Dermis microvascular lymphatic vessel endothelial cell (primary cell): ENCODE measurements at regions not wholly inside any gene's neighbourhood (a gene's known extent, or its start where the extent isn't known, plus 50 kb on each side); places are given as distances from the start of the nearest gene placed in this dataset.

Experiments
- DNase-seq, 2 donors: peaks; one replicate each; pipeline versions ENCODE4 v3.0.0 to v3.0.0-alpha.2; 2010; ENCODE audit warnings: low read depth in 2 of 2

GRCh38 chr19:5218255-5218855 lies 122.3 kb downstream of the PTPRS start:
- no peak for DNase-seq

- DNase-seq: no peak
These were observed 123.4 kb downstream of the PTPRS start for GRCh38 chr19:5217171-5217570.

GRCh38 chr19:5216141-5216847 lies 124.3 kb downstream of the PTPRS start:
- no peak for DNase-seq

GRCh38 chr19:5215431-5215830 lies 125.2 kb downstream of the PTPRS start:
- no peak for DNase-seq

GRCh38 chr19:5214902-5215301 lies 125.7 kb downstream of the PTPRS start:
- DNase-seq: no peak

GRCh38 chr19:5214371-5214770 lies 126.2 kb downstream of the PTPRS start:
- no peak for DNase-seq

GRCh38 chr19:5213667-5214066 lies 126.9 kb downstream of the PTPRS start:
- no peak for DNase-seq

- no peak for DNase-seq
These were observed 128.5 kb downstream of the PTPRS start for GRCh38 chr19:5212101-5212500.

- DNase-seq: no peak
These were observed 129.3 kb downstream of the PTPRS start for GRCh38 chr19:5211217-5211822.

- DNase-seq: no peak
These were observed 130.1 kb downstream of the PTPRS start for GRCh38 chr19:5210556-5210955.

GRCh38 chr19:5207806-5208205 lies 132.8 kb downstream of the PTPRS start:
- no peak for DNase-seq

- DNase-seq: no peak
These were observed 133.9 kb downstream of the PTPRS start for GRCh38 chr19:5206751-5207075.

- DNase-seq: no peak
These were observed 134.5 kb downstream of the PTPRS start for GRCh38 chr19:5205937-5206750.

GRCh38 chr19:5205381-5205780 lies 135.2 kb downstream of the PTPRS start:
- DNase-seq: no peak

- no peak for DNase-seq
These were observed 136.4 kb downstream of the PTPRS start for GRCh38 chr19:5204212-5204611.
